GM12864 (cell line): ENCODE measurements at regions not wholly inside any gene's neighbourhood (a gene's known extent, or its start where the extent isn't known, plus 50 kb on each side); places are given as distances from the start of the nearest gene placed in this dataset.

ENCODE experiments used
- DNase-seq: peaks from one replicate; pipeline ENCODE4 v3.0.0-alpha.2; 2011; ENCODE audit warnings: low read depth
- H3K4me3 ChIP-seq: 2 replicates; pipeline ENCODE4 v1.5.1; 2011; ENCODE audit warnings: mild to moderate bottlenecking, low read depth, low read length, control low read depth
- CTCF ChIP-seq: IDR thresholded peaks from 2 replicates; pipeline ENCODE4 v1.5.1; 2011; ENCODE audit warnings: low read depth, mild to moderate bottlenecking, moderate library complexity, low read length, control low read depth, inconsistent platforms; ENCODE audit errors: missing control alignments

- no peak for DNase-seq
- TF ChIP-seq CTCF: no peak
- no peak overlapping the region for H3K4me3 ChIP-seq
Measured at GRCh38 chr20:56927127-56927526, 298.0 kb downstream of the TFAP2C start.

- no peak for TF ChIP-seq CTCF
- no peak for DNase-seq
- no peak overlapping the region for H3K4me3 ChIP-seq
Measured at GRCh38 chr20:56928007-56928406, 298.9 kb downstream of the TFAP2C start.

GRCh38 chr20:56929606-56930005, 300.5 kb downstream of the TFAP2C start:
- DNase-seq: no peak
- TF ChIP-seq CTCF: no peak
- no peak overlapping the region for H3K4me3 ChIP-seq

GRCh38 chr20:56930876-56931275, 301.8 kb downstream of the TFAP2C start:
- no peak for TF ChIP-seq CTCF
- no peak overlapping the region for H3K4me3 ChIP-seq
- DNase-seq: no peak

GRCh38 chr20:56932575-56933330, 303.6 kb downstream of the TFAP2C start:
- no peak overlapping the region for H3K4me3 ChIP-seq
- no peak for DNase-seq
- TF ChIP-seq CTCF: no peak

- H3K4me3 ChIP-seq: no peak overlapping the region
- DNase-seq: no peak
- TF ChIP-seq CTCF: no peak
Measured at GRCh38 chr20:56933331-56933698, 304.2 kb downstream of the TFAP2C start.

- no peak overlapping the region for H3K4me3 ChIP-seq
- DNase-seq: no peak
Measured at GRCh38 chr20:56934888-56935287, 305.8 kb downstream of the TFAP2C start.

More at GRCh38 chr20:56934888-56935287, 305.8 kb downstream of the TFAP2C start:
- no peak for TF ChIP-seq CTCF
